NCI-H524 treated with DMSO at 0.1 percent for 48 hours (cell line): ENCODE measurements at regions not wholly inside any gene's neighbourhood (a gene's known extent, or its start where the extent isn't known, plus 50 kb on each side); places are given as distances from the start of the nearest gene placed in this dataset.

ENCODE experiments used
- DNase-seq: peaks from one replicate; lab custom pipeline; 2025; lab: John Stamatoyannopoulos, UW

DNA sequence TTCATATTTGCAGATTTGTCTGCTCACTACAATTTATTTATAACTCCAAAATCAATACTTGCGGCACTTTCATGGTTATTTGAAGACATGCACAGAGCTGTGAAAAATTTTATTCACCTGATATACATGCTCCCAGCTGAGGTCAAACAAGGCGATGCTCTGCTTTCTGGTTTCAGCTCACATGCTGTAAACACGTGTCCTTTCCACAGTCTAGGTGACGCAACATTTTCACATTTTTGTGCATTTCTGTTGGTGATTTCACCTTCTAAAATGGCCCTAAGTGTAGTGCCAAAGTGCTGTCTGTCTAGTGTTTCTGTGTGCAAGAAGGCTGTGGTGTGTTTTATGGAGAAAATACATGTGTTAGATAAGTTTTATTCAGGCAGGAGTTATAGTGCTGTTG lies 650.5 kb downstream of the RNF144B start:
- DNase-seq: no peak

- no peak for DNase-seq
Measured at GRCh38 chr6:19039287-19039686, 652.1 kb downstream of the RNF144B start.

- DNase-seq: no peak
Measured at GRCh38 chr6:19041906-19042305, 654.8 kb downstream of the RNF144B start.

DNA sequence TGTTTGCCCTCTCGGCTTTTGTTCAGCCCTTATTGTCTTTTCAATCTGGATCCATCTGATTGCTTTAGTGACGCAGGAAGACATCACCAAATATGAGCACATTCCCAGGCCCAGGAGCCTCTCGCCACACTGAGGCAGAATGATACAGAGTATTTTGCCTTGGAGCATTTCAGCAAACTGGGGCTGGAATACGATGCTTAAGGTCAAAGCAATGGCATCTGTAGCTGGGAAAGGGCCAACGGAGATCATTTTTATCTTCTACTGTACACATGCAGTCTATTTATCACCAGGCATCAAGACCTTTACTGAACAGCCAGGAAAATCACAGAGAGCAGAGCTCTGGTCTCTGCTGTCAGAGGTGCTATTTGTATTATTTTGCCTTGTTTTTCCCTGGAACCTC lies 655.3 kb downstream of the RNF144B start:
- no peak for DNase-seq

DNA sequence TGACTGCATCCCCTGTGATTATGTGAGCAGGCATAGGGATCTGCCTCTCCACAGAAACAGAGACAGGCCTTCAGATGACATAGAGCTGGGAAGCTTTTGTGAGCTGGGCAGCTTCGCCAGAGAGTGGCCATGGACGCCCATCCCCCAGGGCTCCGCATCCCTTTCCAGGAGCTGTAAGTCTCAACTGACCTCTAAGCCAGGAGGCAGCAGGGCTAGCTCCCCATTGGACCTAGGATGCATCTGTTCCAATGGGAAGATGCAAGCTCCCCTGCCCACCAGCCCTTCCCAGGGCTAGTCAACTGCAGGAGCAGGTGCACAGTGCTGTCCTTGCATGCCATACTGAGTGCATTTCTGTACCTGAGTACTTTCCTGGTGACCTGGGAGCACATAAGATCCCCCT lies 663.6 kb downstream of the RNF144B start:
- DNase-seq: no peak

DNA sequence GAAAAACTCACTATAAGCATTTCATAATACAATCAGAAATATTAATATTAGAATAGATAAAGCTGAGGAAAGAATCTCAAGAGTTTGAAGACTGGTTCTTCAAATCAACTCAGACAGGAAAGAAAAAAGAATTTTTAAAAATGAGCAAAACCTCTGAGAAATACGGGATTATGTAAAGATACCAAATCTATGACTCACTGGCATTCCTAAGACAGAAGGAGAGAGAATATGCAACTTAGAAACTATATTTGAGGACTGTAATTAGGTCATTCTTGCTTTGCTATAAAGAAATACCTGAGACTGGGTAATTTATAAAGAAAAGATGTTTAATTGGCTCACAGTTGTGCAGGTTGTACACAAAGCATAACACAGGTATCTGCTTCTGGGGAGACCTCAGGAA lies 665.1 kb downstream of the RNF144B start:
- DNase-seq: no peak

DNA sequence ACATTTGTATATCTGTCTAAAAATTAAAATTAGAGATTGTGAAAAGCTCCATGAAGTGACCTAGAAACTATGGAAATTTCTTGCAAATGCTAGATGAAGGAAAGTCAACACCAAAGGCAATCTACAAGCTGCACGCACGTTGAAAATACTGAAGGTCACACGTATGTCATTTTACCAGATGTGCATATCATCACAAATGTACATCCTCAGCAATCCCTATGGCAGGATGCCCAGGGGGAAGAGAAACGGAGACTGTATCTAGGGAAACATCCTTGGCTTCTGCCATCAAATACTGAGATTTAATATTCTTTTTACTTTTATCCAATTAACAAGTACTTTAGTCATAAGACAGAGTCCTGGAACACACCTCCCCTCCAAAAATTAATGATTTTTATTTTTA lies 672.0 kb downstream of the RNF144B start:
- DNase-seq: no peak

DNA sequence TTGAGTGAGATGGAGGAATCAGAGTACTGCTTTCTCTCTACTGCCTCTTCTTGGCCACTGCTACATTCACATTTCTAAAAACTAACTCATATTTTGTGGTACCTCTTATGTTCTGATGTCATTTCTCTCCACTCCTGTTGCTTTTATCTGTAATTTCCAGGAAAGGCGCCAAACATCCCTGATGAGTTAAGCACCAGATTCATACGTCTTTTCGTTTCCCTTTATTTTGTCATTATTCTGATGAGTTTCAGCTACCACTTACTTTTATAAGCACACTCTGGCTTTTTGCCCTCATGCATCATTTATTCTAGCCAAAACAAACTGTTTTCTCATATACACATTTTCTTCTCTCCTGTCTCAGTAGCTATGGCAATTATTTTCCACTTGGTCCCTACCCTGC lies 680.0 kb downstream of the RNF144B start:
- DNase-seq: no peak

GRCh38 chr6:19070520-19070919 lies 683.4 kb downstream of the RNF144B start:
- no peak for DNase-seq

GRCh38 chr6:19083801-19084200 lies 696.7 kb downstream of the RNF144B start:
- DNase-seq: no peak

DNA sequence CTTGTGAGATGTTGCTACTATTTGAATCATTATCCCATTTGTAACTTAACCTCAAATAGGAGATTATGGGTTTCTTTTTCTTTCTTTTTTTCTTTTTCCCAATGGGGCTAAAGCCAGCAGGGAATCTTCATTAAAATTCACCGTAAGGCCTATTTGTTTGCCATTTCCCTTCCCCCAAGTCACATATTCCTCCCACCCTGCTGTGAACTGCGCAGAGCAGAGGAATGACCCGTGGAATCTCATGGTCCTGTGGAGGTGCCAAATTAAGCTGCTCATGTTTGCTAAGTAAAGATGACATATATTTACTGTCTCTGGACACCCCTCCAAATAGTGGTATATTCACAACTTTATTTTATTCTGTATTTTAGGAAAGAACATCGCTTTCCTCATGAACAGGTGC lies 699.3 kb downstream of the RNF144B start:
- DNase-seq: no peak

- DNase-seq: no peak
Measured at GRCh38 chr6:19087296-19087695, 700.1 kb downstream of the RNF144B start.

DNA sequence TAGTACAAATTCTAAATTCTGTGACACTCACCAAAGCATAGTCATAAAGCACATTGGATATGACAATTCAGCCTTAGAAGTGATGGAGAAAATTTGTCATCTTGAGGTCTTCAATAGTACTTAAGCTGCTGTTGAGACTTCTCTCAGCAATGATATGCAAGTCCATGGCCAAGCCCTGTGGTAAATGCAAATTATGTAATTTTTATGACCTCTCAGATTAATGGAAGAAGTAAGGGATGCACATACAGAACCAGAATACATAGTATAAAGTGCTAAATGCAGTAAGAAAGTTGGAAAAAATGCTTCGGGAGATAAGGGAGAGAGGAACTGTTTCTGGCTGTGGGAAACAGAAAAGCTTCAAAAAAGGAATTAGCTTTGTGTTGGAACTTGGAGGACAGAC lies 700.7 kb downstream of the RNF144B start:
- no peak for DNase-seq

- no peak for DNase-seq
Measured at GRCh38 chr6:19100752-19101151, 713.6 kb downstream of the RNF144B start.

DNA sequence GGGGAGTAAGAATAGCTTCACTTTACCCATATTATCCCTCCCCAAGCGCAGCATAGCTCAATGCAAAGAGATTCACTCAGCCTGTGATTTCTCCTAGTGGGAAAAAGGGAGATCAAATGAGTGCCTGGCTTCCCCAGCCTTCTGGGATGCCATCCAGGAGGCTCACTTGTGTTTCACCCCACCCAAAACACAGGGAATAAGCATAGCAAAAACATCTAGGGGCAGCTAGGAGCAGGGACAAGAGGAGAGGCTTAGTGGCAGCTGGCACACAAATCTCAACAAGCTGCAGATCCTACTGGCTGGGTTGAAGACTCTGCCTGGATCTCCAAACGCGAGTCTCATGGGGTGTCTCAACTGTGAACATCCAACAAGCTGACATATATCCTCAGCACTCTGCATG lies 715.8 kb downstream of the RNF144B start:
- DNase-seq: no peak

- DNase-seq: no peak
Measured at GRCh38 chr6:19107468-19107867, 720.3 kb downstream of the RNF144B start.

GRCh38 chr6:19121521-19121920 lies 715.6 kb upstream of the ID4 start:
- DNase-seq: no peak

GRCh38 chr6:19127081-19127480 lies 710.1 kb upstream of the ID4 start:
- DNase-seq: no peak

DNA sequence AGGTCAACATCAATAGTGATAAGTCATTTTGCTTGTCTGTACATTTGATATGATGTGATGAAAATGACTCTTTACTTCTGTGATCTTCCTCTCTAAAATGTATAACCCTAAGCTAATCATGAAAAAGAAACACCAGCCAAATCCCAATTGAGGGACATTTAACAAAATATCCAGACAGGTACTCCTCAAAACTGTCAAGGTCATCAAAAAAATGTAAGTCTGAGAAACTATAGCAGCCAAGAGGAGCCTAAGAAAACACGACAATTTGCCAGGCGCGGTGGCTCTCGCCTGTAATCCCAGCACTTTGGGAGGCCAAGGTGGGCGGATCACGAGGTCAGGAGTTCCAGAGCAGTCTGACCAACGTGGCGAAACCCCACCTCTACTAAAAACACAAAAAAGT lies 708.5 kb upstream of the ID4 start:
- no peak for DNase-seq

DNA sequence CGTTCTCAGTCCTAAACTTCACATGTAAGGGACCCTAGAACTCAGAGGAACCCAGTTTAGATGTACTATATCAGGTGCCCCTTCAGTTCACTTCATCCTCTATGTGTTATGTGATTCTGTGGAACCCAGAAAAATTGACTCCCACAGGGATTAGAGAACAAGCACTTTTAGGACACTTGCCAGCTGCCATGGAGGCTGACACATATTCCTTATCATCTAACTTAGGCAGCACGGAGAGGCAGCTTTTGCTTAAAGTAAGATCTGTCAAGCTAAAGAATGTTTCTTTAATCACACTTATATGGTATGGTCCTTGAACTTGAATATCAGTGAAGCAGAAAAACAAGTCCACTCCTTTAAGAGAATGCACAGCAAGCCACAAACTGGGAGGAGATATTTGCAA lies 701.5 kb upstream of the ID4 start:
- no peak for DNase-seq

- DNase-seq: no peak
Measured at GRCh38 chr6:19137505-19137904, 699.7 kb upstream of the ID4 start.

DNA sequence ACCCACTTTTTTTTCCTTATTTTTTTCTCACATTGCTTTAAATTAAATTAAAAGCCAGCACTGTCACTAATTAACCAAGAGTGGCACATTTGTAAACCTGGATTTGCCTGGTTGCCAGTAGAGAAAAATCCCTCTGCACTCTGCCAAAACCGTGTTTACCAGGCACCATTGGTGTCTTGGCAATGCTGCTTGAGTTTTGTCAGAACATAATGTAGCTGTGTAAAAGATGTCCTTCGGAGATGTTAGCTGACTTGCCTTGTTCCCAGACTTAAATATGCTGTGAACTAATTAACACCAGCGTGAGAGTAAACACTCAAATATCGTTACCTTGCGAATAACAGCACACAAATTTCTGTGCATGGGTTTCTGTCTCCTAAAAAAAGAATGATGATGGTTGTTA lies 694.9 kb upstream of the ID4 start:
- DNase-seq: no peak

GRCh38 chr6:19150307-19150706 lies 686.9 kb upstream of the ID4 start:
- no peak for DNase-seq

DNA sequence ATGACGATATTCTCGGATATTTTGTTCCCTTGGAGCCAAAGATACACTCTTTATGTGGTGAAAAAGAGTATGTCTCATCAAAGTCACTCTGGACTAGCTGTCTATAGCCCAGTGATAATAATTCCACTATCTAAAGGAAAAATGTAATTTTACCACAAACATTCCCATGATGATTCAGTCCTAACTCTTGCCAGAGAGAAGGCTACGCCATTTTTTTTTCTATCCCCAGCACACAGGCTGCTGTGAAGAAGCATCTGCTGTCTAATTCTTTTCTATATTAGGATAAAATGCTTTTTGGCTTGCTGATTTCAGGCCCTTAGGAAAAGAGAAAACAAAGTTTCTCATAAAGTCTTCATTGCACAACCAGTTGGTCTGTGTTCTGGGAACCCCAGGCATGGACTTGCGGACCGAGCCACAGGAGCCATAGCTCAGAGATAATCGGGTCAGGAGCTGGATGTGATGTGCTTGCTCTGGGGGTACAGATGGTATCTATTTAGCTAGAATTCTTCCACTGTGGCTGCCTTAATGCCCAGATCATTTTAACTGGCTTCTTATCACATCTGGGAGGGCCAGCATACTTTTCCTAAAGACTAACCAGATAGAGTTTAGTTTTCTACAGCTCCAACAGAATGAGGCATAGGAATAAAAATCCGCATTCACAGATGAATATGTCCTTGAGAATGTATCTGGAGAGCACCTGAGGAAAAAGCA lies 683.7 kb upstream of the ID4 start:
- no peak for DNase-seq

- DNase-seq: no peak
Measured at GRCh38 chr6:19153981-19154295, 683.2 kb upstream of the ID4 start.
